ENCODE measurements at regions not wholly inside any gene's neighbourhood (a gene's known extent, or its start where the extent isn't known, plus 50 kb on each side); places are given as distances from the start of the nearest gene placed in this dataset.

DNA sequence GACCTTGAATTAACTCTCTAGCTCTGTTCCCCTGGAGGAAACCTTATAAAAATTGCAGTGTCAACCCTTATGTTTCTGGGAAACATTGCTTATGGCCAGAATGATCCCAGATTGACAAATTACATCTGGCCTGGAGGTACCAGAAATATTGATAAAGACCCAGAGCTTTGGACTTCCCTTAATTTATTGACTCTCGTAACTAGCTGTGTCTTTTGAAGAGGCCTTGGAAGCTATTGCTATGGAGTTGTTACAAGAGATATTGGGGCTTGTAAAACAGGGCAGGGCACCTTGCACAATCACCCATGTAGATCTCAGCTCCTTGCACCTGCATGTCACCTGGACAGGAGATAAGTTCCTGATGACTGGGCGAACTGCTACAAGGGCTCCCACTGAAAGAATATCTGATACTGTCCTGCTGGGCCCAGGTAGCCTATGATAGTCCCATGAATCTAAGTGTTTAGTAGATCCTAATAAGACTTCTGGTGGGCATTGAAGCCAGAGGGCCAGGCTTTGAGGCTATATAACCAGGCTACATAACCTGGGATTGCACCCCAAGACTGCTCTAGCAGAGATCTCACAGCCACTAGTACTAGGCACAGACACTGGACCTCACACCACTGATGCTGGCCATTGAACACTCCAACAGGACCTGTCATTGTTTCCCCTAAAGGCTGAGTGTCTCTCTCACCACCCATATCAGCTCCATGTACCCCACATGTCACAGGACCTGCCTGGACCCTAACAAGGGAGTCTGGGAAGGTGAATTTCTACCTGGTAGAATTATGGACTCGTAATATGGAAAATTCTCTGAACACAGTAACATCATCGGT is 135.7 kb upstream of the PWP1 start (continued):
- TF ChIP-seq, protein P1, sequence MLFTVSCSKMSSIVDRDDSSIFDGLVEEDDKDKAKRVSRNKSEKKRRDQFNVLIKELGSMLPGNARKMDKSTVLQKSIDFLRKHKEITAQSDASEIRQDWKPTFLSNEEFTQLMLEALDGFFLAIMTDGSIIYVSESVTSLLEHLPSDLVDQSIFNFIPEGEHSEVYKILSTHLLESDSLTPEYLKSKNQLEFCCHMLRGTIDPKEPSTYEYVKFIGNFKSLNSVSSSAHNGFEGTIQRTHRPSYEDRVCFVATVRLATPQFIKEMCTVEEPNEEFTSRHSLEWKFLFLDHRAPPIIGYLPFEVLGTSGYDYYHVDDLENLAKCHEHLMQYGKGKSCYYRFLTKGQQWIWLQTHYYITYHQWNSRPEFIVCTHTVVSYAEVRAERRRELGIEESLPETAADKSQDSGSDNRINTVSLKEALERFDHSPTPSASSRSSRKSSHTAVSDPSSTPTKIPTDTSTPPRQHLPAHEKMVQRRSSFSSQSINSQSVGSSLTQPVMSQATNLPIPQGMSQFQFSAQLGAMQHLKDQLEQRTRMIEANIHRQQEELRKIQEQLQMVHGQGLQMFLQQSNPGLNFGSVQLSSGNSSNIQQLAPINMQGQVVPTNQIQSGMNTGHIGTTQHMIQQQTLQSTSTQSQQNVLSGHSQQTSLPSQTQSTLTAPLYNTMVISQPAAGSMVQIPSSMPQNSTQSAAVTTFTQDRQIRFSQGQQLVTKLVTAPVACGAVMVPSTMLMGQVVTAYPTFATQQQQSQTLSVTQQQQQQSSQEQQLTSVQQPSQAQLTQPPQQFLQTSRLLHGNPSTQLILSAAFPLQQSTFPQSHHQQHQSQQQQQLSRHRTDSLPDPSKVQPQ (CRISPR knock-in tag; IDR thresholded peaks at IDR 0.05; ENCODE audit: borderline replicate concordance), result no peak

- TF ChIP-seq HINFP (tag; conservative IDR thresholded peaks at IDR 0.05; ENCODE audit: low read depth), result no peak
- TF ChIP-seq, protein P2, sequence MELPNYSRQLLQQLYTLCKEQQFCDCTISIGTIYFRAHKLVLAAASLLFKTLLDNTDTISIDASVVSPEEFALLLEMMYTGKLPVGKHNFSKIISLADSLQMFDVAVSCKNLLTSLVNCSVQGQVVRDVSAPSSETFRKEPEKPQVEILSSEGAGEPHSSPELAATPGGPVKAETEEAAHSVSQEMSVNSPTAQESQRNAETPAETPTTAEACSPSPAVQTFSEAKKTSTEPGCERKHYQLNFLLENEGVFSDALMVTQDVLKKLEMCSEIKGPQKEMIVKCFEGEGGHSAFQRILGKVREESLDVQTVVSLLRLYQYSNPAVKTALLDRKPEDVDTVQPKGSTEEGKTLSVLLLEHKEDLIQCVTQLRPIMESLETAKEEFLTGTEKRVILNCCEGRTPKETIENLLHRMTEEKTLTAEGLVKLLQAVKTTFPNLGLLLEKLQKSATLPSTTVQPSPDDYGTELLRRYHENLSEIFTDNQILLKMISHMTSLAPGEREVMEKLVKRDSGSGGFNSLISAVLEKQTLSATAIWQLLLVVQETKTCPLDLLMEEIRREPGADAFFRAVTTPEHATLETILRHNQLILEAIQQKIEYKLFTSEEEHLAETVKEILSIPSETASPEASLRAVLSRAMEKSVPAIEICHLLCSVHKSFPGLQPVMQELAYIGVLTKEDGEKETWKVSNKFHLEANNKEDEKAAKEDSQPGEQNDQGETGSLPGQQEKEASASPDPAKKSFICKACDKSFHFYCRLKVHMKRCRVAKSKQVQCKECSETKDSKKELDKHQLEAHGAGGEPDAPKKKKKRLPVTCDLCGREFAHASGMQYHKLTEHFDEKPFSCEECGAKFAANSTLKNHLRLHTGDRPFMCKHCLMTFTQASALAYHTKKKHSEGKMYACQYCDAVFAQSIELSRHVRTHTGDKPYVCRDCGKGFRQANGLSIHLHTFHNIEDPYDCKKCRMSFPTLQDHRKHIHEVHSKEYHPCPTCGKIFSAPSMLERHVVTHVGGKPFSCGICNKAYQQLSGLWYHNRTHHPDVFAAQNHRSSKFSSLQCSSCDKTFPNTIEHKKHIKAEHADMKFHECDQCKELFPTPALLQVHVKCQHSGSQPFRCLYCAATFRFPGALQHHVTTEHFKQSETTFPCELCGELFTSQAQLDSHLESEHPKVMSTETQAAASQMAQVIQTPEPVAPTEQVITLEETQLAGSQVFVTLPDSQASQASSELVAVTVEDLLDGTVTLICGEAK (IDR thresholded peaks at IDR 0.05), result peak; percentile 85
- TF ChIP-seq, protein P2 (CRISPR knock-in tag; IDR thresholded peaks at IDR 0.05), result no peak
- Histone ChIP-seq H3K4me3 (no peak overlapping the region), H3K36me3 (ENCODE audit: control insufficient read depth, insufficient read depth, low read length) (no peaks in the 10 kb centered on the region), H3K9me3 (replicated peaks; ENCODE audit: control insufficient read depth, insufficient read depth, low read depth, low read length) (no peaks in the 10 kb centered on the region), H3K9ac (ENCODE audit: insufficient read depth in 1 of 2, low read depth in 2 of 2, low read length in 2 of 2) (no peak overlapping the region), H2AFZ (ENCODE audit: low read depth, low read length) (no peak overlapping the region), H4K20me1 (replicated peaks; ENCODE audit: control insufficient read depth, insufficient read depth, low read length) (no peaks in the 10 kb centered on the region; the same call in 1 of the 2 replicates), H3K4me2 (ENCODE audit: insufficient read depth, low read length) (no peak overlapping the region), H3K9me1 (ENCODE audit: control insufficient read depth, insufficient read depth, low read length) (no peaks in the 10 kb centered on the region), H3K4me1 (replicated peaks in 1 of 2; ENCODE audit: control insufficient read depth in 2 of 2, insufficient read depth in 2 of 2, low read length in 2 of 2) (no peaks in the 10 kb centered on the region), H3K79me2 (ENCODE audit: control insufficient read depth, insufficient read depth, low read length) (no peaks in the 10 kb centered on the region), H3K27ac (ENCODE audit: extremely low read depth, low read depth, low read length) (no peak overlapping the region), H3K27me3 (ENCODE audit: control insufficient read depth in 2 of 2, insufficient read depth in 2 of 2, low read length in 2 of 2) (peaks cover 0 to 8% of the 10 kb centered on the region in 2 experiments; a peak in 2 of 5 replicates)
- FAIRE-seq (no peak), DNase-seq (ENCODE audit: extremely low read depth in 1 of 4, low spot score in 3 of 4) (no peak), ATAC-seq (no peak)
- POLR2A ChIA-PET, result interaction anchor here (0.8 kb wide), 1 partner anchor 14 kb away, joined by 3 read pairs; no protein-coding TSS in a partner anchor
- no TSS peak for BruUV-seq (replicated peaks)
- intact Hi-C loops (cut with micrococcal nuclease), result no loop called here
- CTCF ChIA-PET (ENCODE audit: low intra/inter-chr PET ratio), result no interaction called here
- in situ Hi-C loops (cut with MboI), result no loop called here
Measured at GRCh38 chr12:107551434-107551833, 134.2 kb upstream of the PWP1 start.
